ENCODE measurements at regions not wholly inside any gene's neighbourhood (a gene's known extent, or its start where the extent isn't known, plus 50 kb on each side); places are given as distances from the start of the nearest gene placed in this dataset.
"Not testable (repeated sequence)": the region's sequence is repeated elsewhere in the genome, so short reads cannot be mapped to it uniquely, and the experiment has no call there.

- not testable (repeated sequence) for TF ChIP-seq REST (IDR thresholded peaks at IDR 0.05; ENCODE audit: insufficient replicate concordance, low read depth); CTCF (IDR thresholded peaks at IDR 0.05; ENCODE audit: insufficient read depth, low read length); POLR2AphosphoS5 (IDR thresholded peaks at IDR 0.05; ENCODE audit: low read depth); GABPA (IDR thresholded peaks at IDR 0.05; ENCODE audit: low read depth); SPI1 (IDR thresholded peaks at IDR 0.05; ENCODE audit: borderline replicate concordance, low read depth)
Measured at GRCh38 chr2:87222131-87222530, 200.5 kb upstream of the PLGLB1 start.
